ENCODE measurements at regions not wholly inside any gene's neighbourhood (a gene's known extent, or its start where the extent isn't known, plus 50 kb on each side); places are given as distances from the start of the nearest gene placed in this dataset.
"Not testable (repeated sequence)": the region's sequence is repeated elsewhere in the genome, so short reads cannot be mapped to it uniquely, and the experiment has no call there.

GRCh38 chr17:6927290-6928126 lies 68.3 kb upstream of the ALOX12 start:
- H3K27me3 ChIP-seq, result no peaks in the 10 kb centered on the region
- intact Hi-C loops (cut with DNase I), result no loop called here
- no peak for TF ChIP-seq POLR2A (IDR thresholded peaks at IDR 0.05)
- H3K4me3 ChIP-seq (replicated peaks in 1 of 3), result no peak overlapping the region
- H3K4me1 ChIP-seq, result no peaks in the 10 kb centered on the region
- 91% methylated on average over 2 of the region's 2 CpGs for WGBS, 2 donors
- no peak for DNase-seq
- no peaks in the 10 kb centered on the region for H3K36me3 ChIP-seq
- H3K27ac ChIP-seq, result no peak overlapping the region
- no peaks in the 10 kb centered on the region for H3K9me3 ChIP-seq

- intact Hi-C loops (cut with DNase I), result no loop called here
- Histone ChIP-seq H3K27me3 (no peaks in the 10 kb centered on the region), H3K4me1 (no peaks in the 10 kb centered on the region), H3K4me3 (replicated peaks in 1 of 3) (no peak overlapping the region), H3K9me3 (no peaks in the 10 kb centered on the region), H3K36me3 (no peaks in the 10 kb centered on the region), H3K27ac (no peak overlapping the region)
- TF ChIP-seq CTCF (IDR thresholded peaks at IDR 0.05), result no peak
- no peak for TF ChIP-seq POLR2A (IDR thresholded peaks at IDR 0.05)
- no peak for DNase-seq
Measured at GRCh38 chr17:6928193-6928592, 67.7 kb upstream of the ALOX12 start.

GRCh38 chr17:6930749-6931148 lies 65.1 kb upstream of the ALOX12 start:
- H3K4me1 ChIP-seq, result no peaks in the 10 kb centered on the region
- H3K4me3 ChIP-seq (replicated peaks in 1 of 3), result no peak overlapping the region
- H3K36me3 ChIP-seq, result no peaks in the 10 kb centered on the region
- H3K27ac ChIP-seq, result no peak overlapping the region
- no peaks in the 10 kb centered on the region for H3K27me3 ChIP-seq
- intact Hi-C loops (cut with DNase I), result no loop called here
- no peak for DNase-seq
- H3K9me3 ChIP-seq, result no peaks in the 10 kb centered on the region
- no peak for TF ChIP-seq POLR2A (IDR thresholded peaks at IDR 0.05)
- no peak for TF ChIP-seq CTCF (IDR thresholded peaks at IDR 0.05)

- H3K27me3 ChIP-seq; H3K4me3 ChIP-seq (replicated peaks in 1 of 3); H3K27ac ChIP-seq; DNase-seq; intact Hi-C loops (cut with DNase I); H3K9me3 ChIP-seq; H3K4me1 ChIP-seq; H3K36me3 ChIP-seq: not testable (repeated sequence)
- 52 to 79% methylated on average over 2 of the region's 2 CpGs for WGBS, 2 donors
Measured at GRCh38 chr17:6934544-6934943, 61.3 kb upstream of the ALOX12 start.

GRCh38 chr17:6936370-6937028 lies 59.4 kb upstream of the ALOX12 start:
- H3K9me3 ChIP-seq, result no peaks in the 10 kb centered on the region
- H3K27me3 ChIP-seq, result no peaks in the 10 kb centered on the region
- no peak overlapping the region for H3K27ac ChIP-seq
- no peak for DNase-seq
- no peaks in the 10 kb centered on the region for H3K36me3 ChIP-seq
- no peaks in the 10 kb centered on the region for H3K4me1 ChIP-seq
- H3K4me3 ChIP-seq (replicated peaks in 1 of 3), result no peak overlapping the region
- intact Hi-C loops (cut with DNase I), result no loop called here
- TF ChIP-seq POLR2A (IDR thresholded peaks at IDR 0.05) (peak in 1 of 2 donors; percentile 16), CTCF (IDR thresholded peaks at IDR 0.05) (no peak)
- WGBS, 2 donors, result 62 to 71% methylated on average over 8 of the region's 8 CpGs

- Histone ChIP-seq H3K4me3 (replicated peaks in 1 of 3) (no peak overlapping the region), H3K4me1 (no peaks in the 10 kb centered on the region), H3K36me3 (no peaks in the 10 kb centered on the region), H3K27ac (no peak overlapping the region), H3K9me3 (no peaks in the 10 kb centered on the region), H3K27me3 (no peaks in the 10 kb centered on the region)
- no peak for DNase-seq
- TF ChIP-seq CTCF (IDR thresholded peaks at IDR 0.05) (no peak), POLR2A (IDR thresholded peaks at IDR 0.05) (no peak)
- WGBS, 2 donors, result 72 to 75% methylated on average over 3 of the region's 3 CpGs
- intact Hi-C loops (cut with DNase I), result no loop called here
Measured at GRCh38 chr17:6938637-6939036, 57.2 kb upstream of the ALOX12 start.
